HG03432 (cell line): ENCODE measurements at regions not wholly inside any gene's neighbourhood (a gene's known extent, or its start where the extent isn't known, plus 50 kb on each side); places are given as distances from the start of the nearest gene placed in this dataset.
"Not testable (repeated sequence)": the region's sequence is repeated elsewhere in the genome, so short reads cannot be mapped to it uniquely, and the experiment has no call there.

Experiments
- ATAC-seq: cut with Tn5 transposase; IDR thresholded peaks from one replicate; pipeline ENCODE4 v1.9.1; 2021; ENCODE audit warnings: mild to moderate bottlenecking, moderate library complexity; ENCODE audit not compliant: unreplicated experiment

GRCh38 chr5:167351316-167351715 is 940.1 kb upstream of the WWC1 start:
- ATAC-seq, result no peak

DNA sequence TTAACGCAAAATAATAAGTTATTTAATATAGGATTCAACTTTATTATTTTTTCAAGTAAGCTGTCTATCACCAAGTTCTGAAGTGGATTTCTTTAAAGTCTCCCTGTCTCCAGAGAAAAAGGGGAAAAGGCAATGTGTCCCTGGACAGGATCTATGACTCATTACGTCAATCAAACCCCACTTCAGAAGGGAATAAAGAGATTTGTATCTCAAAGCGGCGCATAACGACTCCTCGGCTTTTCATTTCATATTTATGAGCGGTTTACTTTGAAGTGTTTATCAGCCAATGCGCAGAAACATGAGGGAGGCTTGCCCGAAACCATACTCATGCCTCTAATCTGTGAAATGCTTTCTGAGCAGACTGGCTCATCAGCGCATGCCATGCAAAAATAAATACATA is 938.6 kb upstream of the WWC1 start:
- ATAC-seq, result no peak

- no peak for ATAC-seq
Measured at GRCh38 chr5:167355346-167355745, 936.1 kb upstream of the WWC1 start.

GRCh38 chr5:167356374-167356773 is 935.1 kb upstream of the WWC1 start:
- no peak for ATAC-seq

GRCh38 chr5:167358868-167359492 is 932.5 kb upstream of the WWC1 start:
- no peak for ATAC-seq

DNA sequence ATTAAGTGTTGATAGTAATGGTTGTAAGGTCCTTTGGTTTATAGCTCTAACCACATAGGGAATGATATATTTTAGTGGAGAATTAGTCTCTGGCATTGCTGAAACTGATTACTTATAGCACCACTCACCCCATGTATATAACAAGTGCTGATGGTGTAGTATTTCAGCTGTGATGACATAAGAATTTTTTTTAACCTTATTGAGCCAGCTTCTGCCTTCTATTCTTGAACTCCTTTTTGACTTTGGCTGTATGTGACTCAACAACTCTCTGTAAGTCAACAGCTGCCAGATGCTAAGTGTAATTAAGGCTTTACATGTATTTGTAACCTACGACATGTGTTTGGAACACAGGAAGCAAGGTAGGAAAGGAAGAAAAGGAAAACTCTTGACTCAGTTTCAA is 929.6 kb upstream of the WWC1 start:
- no peak for ATAC-seq

- ATAC-seq, result no peak
Measured at GRCh38 chr5:167363065-167363464, 928.4 kb upstream of the WWC1 start.

DNA sequence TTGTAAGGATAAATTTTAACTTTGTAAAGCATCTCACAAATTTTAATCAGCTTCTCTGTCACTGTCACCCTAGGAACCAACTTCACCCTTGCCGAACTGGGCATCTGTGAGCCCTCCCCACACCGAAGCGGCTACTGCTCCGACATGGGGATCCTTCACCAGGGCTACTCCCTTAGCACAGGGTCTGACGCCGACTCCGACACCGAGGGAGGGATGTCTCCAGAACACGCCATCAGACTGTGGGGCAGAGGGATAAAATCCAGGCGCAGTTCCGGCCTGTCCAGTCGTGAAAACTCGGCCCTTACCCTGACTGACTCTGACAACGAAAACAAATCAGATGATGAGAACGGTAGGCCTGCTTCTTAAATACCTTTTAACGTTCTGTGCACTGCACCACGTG is 916.3 kb upstream of the WWC1 start:
- no peak for ATAC-seq

- no peak for ATAC-seq
Measured at GRCh38 chr5:167378894-167379723, 912.3 kb upstream of the WWC1 start.

DNA sequence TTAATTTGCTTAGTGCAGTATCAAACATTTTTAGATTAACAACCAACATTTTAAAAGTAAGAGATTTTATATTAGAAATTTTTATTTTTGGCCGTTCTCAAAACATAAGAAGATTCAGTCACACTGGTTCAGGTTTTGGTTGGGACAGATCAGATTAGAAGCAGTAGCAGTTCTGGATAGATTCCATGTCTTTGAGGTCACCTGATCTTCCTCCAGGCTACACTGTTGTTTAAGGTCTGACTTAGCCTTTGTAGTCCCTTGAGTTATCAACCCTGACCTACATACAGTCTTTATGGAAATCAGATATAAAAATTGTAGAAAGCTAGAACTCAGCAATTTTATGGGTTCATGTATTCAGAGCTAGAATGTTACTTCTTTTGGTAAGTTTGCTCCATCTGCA is 910.0 kb upstream of the WWC1 start:
- ATAC-seq, result no peak

DNA sequence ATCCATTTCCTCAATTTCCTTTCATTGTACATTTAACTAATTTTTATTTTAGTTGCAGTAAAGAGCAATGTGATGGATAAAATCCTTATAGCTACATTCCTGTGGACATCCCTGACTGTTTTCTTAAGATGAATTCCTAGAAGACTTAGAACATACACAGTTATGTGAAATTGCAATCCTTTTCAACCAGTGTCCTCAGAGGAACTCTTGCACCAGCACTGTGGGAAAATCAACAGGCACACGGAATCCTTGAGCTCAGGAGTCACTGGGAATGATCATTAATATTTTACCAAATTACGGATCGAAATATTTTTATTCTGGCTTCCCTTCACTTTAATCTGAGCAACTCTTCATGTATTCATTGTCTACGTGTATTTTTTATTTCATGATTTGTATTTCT is 901.9 kb upstream of the WWC1 start:
- no peak for ATAC-seq

GRCh38 chr5:167391286-167391685 is 900.2 kb upstream of the WWC1 start:
- ATAC-seq, result not testable (repeated sequence)

DNA sequence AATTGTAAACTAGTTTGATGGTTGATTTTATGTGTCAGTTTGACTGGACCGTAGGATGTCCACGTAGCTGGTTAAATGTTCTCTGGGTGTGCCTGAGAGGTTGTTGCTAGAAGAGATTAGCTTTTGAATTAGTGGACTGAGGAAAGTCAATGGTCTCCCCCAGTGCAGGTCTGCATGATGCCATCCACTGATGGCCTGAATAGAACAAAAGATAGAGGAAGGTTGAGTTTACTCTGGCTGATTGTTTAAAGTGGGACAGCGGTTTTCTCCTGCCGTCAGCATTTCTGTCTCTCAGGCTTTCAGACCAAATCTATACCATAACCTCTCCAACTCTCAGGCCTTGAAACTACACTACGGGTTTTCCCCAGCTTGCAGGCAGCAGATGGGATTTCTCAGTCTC is 899.2 kb upstream of the WWC1 start:
- no peak for ATAC-seq

- no peak for ATAC-seq
Measured at GRCh38 chr5:167393358-167393757, 898.1 kb upstream of the WWC1 start.

DNA sequence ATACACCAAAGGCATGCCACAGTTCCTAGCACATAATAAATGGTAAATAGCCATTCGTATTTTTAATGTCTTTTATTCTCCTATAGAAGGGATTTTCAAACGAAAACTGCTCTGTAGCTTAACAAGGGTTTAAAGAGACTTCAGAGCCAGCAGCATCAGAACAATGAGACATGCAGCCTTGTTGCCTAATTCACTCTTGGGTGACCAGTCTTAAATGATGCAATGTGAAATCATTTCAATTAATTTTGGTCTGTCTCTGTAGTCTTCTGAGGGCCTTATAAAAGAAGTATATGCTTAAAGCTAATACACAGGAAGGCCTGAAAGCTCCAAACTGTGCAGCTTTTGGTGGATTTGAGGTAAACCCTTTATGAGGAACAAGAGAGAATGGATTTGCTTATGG is 888.8 kb upstream of the WWC1 start:
- no peak for ATAC-seq

DNA sequence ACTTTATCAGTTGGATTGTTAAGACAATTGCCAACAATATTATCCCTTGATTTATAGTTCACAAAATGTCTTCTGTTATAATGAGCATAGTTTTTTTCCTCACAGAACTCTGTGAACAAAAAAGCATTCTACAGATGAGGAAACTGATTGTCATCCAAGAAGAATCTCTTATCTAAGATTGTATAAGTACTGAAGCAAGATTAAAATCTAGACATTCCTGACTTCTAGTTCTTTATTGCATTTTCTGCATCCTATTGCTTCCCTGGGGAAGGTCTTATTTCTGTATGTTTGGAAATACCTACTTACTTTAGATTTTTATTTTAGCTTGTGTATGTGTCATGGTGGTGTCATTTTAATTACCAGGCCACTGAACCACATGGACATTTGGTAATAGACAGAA is 884.9 kb upstream of the WWC1 start:
- ATAC-seq, result no peak

DNA sequence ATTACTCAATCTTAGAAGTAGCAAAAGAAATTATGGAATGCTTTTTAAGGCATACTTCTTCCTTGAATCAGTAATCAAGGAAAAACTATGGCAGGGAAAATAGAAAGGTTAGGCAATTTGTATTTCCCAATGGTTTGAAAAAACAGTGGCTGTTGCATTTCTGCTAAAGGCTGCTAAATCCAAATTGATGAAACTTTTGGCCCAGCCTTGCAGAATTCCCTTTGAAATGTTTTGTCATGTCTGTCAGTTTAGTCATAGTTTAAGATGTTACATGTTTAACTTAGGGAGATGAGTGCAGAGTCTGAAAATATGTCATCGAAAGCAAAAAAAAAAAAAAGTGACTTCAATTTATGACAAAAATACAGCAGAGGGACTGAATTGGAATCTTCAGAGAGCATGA is 878.9 kb upstream of the WWC1 start:
- ATAC-seq, result no peak

DNA sequence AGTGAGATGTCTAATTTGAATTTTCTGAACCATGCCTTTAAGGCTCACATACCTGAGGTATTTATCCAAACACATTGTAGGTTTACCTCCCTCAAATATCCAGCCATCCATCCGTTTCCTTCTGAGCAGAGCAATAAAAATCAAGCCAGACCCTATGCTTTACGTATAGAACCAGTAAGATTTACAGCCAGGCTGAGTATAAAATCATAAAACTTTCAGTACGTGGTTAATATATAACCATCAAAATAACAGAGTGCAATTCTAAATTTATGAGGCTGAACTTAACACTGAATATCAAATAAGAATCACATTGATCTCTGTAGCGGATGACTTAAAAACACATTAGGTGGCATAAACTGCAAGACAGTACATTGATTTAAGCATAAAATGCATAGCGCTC is 877.9 kb upstream of the WWC1 start:
- ATAC-seq, result no peak

DNA sequence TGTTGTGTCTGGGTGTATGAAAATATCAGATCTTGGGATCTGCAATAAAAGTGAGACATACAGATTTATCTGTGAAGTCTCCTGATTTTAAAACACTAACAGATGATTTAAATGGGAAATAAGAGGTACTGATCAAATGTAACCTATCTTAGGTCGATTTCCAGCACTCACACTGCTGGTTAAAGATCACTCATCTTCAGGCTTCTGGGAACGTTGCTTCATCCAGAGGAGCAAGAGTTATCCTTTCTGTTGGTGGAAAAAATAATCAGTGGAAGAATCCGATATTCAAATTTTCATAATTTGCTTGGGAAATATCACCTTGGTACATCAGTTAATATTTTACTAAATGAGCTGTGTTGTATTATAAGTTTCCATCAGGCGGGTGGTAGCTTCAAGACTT is 876.8 kb upstream of the WWC1 start:
- no peak for ATAC-seq

GRCh38 chr5:167415779-167416746 is 875.4 kb upstream of the WWC1 start:
- no peak for ATAC-seq

DNA sequence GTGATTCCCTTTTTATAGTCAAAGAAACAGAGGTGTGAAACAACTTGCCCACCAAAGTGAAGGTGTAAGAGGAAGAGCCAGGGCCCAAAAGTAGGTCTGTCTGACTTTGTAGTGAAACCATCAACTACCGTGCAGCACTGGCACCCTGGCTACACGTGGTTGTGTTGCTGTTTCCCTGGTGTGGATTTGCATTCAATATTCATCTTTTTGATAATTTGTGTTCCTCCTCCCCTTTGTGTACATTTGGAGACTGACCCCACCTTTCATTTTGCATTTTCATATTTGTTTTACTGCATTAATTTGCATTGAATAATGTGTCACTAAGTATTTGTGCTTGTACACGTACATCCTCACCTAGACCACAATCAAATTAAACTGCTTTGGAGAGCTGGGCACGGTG is 873.8 kb upstream of the WWC1 start:
- ATAC-seq, result no peak

DNA sequence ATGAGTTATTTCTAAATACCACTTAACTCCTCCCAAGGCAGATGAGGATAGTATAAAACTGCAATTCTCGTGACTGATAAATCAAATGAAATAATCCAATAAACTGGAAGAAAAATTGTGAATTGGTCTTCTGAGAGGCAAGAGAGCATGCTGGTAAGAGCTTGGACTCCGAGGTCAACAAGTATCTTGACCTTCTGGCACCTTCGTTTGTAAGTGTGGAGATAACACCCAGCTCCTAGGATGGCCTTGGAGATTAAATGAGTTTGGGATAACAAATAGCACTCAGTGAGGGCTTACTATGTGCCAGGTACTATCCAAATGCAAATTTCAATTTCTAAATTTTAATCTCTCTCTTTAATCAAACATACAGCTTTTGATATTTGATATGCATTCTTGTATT is 866.3 kb upstream of the WWC1 start:
- no peak for ATAC-seq
